ENCODE measurements at regions not wholly inside any gene's neighbourhood (a gene's known extent, or its start where the extent isn't known, plus 50 kb on each side); places are given as distances from the start of the nearest gene placed in this dataset.
"Not testable (repeated sequence)": the region's sequence is repeated elsewhere in the genome, so short reads cannot be mapped to it uniquely, and the experiment has no call there.

DNA sequence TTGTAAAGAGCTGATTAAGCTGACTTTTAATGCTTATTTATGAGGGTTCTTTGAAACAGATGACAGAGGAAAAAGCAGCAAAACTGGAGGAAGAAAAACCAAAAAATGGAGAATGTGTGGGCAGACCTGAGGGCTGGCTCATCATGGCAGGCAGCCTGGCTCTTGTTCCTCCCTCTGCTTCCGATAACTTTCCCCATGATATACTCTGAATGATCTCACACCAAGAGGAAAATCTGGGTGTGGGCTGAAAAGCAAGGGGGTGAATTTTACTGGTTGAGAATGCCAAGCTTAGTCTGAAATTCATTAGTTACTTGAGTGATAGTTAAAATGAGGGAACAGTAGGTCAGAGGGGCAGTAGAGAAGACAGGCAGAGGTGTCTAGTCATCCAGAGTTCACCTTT is 330.1 kb upstream of the PRICKLE1 start:
- TF ChIP-seq, protein P1, sequence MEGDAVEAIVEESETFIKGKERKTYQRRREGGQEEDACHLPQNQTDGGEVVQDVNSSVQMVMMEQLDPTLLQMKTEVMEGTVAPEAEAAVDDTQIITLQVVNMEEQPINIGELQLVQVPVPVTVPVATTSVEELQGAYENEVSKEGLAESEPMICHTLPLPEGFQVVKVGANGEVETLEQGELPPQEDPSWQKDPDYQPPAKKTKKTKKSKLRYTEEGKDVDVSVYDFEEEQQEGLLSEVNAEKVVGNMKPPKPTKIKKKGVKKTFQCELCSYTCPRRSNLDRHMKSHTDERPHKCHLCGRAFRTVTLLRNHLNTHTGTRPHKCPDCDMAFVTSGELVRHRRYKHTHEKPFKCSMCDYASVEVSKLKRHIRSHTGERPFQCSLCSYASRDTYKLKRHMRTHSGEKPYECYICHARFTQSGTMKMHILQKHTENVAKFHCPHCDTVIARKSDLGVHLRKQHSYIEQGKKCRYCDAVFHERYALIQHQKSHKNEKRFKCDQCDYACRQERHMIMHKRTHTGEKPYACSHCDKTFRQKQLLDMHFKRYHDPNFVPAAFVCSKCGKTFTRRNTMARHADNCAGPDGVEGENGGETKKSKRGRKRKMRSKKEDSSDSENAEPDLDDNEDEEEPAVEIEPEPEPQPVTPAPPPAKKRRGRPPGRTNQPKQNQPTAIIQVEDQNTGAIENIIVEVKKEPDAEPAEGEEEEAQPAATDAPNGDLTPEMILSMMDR (conservative IDR thresholded peaks at IDR 0.05; ENCODE audit: low read length) = no peak
- DNase-seq (ENCODE audit: low read depth) = no peak
- no peak overlapping the region for H3K4me3 ChIP-seq (ENCODE audit: low read length)

DNA sequence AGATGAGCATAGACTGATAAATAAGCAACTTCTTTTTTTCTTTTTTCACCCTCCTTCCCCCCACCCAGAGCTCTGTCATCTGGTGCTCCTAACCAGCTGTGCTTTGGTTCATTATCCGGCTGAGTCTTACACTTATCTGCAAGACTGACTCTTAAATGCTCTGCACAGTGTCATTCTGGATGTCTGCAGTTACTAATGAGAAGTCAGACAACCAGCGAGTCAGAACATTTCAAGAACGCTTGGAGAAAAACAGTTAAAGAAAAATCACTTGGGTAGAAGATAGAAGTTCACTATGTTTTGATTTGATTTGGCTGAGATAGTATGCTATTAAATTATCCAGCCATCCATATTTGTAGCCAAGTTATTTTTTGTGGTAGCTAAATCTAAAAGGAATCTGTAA is 328.9 kb upstream of the PRICKLE1 start:
- no peak overlapping the region for H3K4me3 ChIP-seq (ENCODE audit: low read length)
- TF ChIP-seq, protein P1 (conservative IDR thresholded peaks at IDR 0.05; ENCODE audit: low read length) = no peak
- DNase-seq (ENCODE audit: low read depth) = no peak

DNA sequence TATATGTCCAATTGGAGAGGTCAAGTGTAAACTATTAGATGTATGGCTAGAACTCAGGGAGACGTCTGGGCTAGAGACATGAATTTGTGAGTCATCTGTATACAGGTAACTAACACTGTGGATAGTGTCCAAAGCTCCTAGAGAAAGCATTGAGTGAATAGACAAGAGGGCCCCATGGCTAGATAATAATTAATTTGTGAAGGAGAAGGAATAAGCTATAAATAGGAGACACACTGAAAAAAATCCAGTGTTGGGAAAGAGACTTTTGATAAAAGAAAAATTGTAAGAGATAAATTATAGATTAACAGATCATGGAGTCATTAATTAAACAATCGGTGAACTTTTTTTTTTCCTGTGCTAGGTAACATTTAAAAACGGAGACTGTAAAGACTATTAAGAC is 326.6 kb upstream of the PRICKLE1 start:
- DNase-seq (ENCODE audit: low read depth) = no peak
- no peak overlapping the region for H3K4me3 ChIP-seq (ENCODE audit: low read length)
- TF ChIP-seq, protein P1 (conservative IDR thresholded peaks at IDR 0.05; ENCODE audit: low read length) = no peak

DNA sequence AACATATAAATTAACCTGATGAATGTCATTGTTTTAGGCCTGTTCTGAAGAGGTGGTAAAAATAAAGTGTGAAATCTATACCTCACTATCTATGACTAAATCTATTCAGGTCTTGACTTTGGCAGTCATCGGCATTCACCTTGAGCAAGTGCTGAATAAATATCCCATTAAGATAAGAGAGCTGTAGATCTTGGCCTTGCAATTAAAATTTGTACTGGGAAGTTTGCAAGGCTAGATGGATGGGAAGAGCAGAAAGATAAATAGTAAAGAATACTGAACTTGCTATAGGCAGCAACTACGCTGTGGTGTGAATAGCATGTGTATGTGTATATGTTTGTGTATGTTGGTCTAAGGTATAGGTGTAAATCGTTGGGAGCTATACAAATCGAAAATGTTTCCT is 325.9 kb upstream of the PRICKLE1 start:
- TF ChIP-seq, protein P1 (conservative IDR thresholded peaks at IDR 0.05; ENCODE audit: low read length) = no peak
- H3K4me3 ChIP-seq (ENCODE audit: low read length) = no peak overlapping the region
- no peak for DNase-seq (ENCODE audit: low read depth)

DNA sequence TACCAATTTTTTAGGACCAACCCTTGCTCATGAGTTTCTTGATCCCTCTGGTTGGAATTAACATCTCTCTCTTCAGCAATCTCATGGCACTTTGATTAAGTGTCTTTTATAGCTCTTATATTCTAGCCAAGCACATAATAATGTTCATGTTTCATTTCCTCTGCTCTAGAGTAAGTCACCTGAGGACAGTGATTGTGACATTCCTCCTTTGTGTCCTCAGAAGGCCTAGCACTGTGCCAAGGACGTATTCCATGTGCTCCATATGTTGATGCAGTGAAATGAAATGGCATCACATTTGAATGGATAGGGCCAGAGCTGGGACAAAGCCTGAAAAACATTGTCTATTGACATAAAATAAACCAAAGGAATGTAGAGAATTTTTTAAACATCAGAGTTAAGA is 322.8 kb upstream of the PRICKLE1 start:
- DNase-seq (ENCODE audit: low read depth) = no peak
- no peak overlapping the region for H3K4me3 ChIP-seq (ENCODE audit: low read length)
- TF ChIP-seq, protein P1 (conservative IDR thresholded peaks at IDR 0.05; ENCODE audit: low read length) = no peak

DNA sequence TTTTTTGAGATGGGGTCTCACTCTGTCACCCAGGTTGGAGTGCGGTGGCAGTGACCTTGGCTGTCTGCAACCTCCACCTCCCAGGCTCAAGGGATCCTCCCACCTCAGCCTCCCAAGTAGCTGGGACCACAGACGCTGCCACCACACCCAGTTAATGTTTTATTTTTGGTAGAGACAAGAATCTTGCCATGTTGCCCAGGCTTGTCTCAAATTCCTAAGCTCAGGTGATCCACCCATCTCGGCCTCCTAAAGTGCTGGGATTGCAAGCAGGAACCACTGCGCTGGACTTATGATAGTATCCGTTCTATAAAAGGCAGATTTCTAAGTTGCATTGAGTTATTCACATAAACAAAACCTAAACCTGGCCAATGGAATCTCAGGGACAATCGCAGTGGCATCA is 321.1 kb upstream of the PRICKLE1 start:
- DNase-seq (ENCODE audit: low read depth) = no peak
- H3K4me3 ChIP-seq (ENCODE audit: low read length) = no peak overlapping the region
- TF ChIP-seq, protein P1 (conservative IDR thresholded peaks at IDR 0.05; ENCODE audit: low read length) = no peak

DNA sequence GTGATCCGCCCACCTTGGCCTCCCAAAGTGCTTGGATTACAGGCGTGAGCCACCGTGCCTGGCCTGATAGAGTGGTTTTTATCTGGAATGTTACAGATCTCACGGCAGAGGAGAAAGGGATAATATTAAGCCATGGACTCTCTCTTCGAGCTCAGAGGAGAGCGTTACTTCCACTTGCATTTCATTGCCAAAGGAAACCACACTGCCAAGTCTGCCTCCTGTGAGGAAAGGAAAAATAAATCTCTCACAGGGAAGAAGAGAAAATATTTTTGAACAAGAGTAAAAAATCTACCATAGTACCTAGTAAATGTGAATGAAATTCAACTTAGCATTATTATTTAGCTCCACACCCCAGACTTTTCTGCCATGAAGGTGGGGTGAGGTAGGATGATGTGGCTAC is 319.2 kb upstream of the PRICKLE1 start:
- H3K4me3 ChIP-seq (ENCODE audit: low read length) = no peak overlapping the region
- DNase-seq (ENCODE audit: low read depth) = no peak
- TF ChIP-seq, protein P1 (conservative IDR thresholded peaks at IDR 0.05; ENCODE audit: low read length) = no peak

DNA sequence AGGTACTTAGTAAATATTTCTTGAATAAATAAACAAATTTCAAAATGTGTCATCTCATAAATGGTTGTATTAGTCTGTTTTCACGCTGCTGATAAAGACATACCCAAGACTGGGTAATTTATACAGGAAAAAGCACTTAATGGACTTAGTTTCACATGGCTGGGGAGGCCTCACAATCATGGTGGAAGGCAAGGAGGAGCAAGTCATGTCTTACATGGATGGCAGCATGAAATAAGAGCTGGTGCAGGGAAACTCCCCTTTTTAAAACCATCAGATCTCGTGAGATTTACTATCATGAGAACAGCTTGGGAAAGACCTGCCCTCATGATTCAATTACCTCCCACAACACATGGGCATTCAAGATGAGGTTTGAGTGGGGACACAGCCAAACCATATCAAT is 317.3 kb upstream of the PRICKLE1 start:
- DNase-seq (ENCODE audit: low read depth); H3K4me3 ChIP-seq (ENCODE audit: low read length): not testable (repeated sequence)

Measured in AG10803 (cell line).